Endothelial cell of umbilical vein (primary cell): ENCODE measurements at regions not wholly inside any gene's neighbourhood (a gene's known extent, or its start where the extent isn't known, plus 50 kb on each side); places are given as distances from the start of the nearest gene placed in this dataset.

ENCODE experiments used
- BruUV-seq: library from RNA; stranded (reverse); fragments of 400-500 nt; replicated peaks from 2 replicates; lab custom pipeline; 2021; lab: Mats Ljungman, UMichigan
- CTCF ChIA-PET: fragments of 300-600, 350-600 bp; sonication (Branson Sonifier 250); formaldehyde crosslinking; loops from one replicate; lab custom pipeline; 2021; ENCODE audit warnings: antibody characterized with exemption, inconsistent platforms; lab: Charles Lee
- POLR2A ChIA-PET: fragments of 300-600, 350-600 bp; sonication (Branson Sonifier 250); formaldehyde crosslinking; loops from one replicate; lab custom pipeline; 2021; ENCODE audit warnings: antibody characterized with exemption, inconsistent platforms; lab: Charles Lee
- DNase-seq: peaks from one replicate; pipeline ENCODE4 v3.0.0-alpha.2; 2011; ENCODE audit warnings: low read depth, low spot score
- FAIRE-seq: peaks from 2 replicates; lab custom pipeline; 2011; peaks lifted over from hg19 to GRCh38; lab: Jason Lieb, UNC
- H2AFZ ChIP-seq: 2 replicates; pipeline ENCODE4 v1.6.0; 2012; ENCODE audit warnings: low read depth, low read length, control low read depth, inconsistent platforms
- H3K27ac ChIP-seq: 2 replicates; pipeline ENCODE4 v1.5.1; 2011; ENCODE audit warnings: low read depth, mild to moderate bottlenecking, control low read depth, low read length, moderate library complexity; ENCODE audit not compliant: insufficient read depth
- H3K27me3 ChIP-seq, 2 experiments: 2 replicates each; pipeline versions ENCODE4 v1.6.0 to v1.6.1; 2011; ENCODE audit warnings: low read length in 2 of 2, mixed read lengths in 1 of 2; ENCODE audit not compliant: control insufficient read depth in 2 of 2, insufficient read depth in 2 of 2
- H3K36me3 ChIP-seq, 2 experiments: 2 replicates in 1 of 2; 3 replicates in 1 of 2; pipeline ENCODE4 v1.5.1; 2011; ENCODE audit warnings: low read length in 2 of 2, mild to moderate bottlenecking in 1 of 2, moderate library complexity in 1 of 2; ENCODE audit not compliant: control insufficient read depth in 2 of 2, insufficient read depth in 2 of 2; ENCODE audit errors: extremely low read depth in 1 of 2
- H3K4me1 ChIP-seq: 3 replicates; pipeline ENCODE4 v1.5.1; 2011; ENCODE audit warnings: mild to moderate bottlenecking, low read length; ENCODE audit not compliant: control insufficient read depth, insufficient read depth; ENCODE audit errors: extremely low read depth
- H3K4me2 ChIP-seq: 2 replicates; pipeline ENCODE4 v1.6.1; 2011; ENCODE audit warnings: low read length, control low read depth, mixed read lengths; ENCODE audit not compliant: insufficient read depth
- H3K4me3 ChIP-seq, 3 experiments: fragments of 200-600 bp in 1 of 3; sonication (generic), shearing (Covaris generic) in 1 of 3; replicated peaks in 1 of 3; 2 replicates each; pipeline ENCODE4 v1.5.1; 2011 to 2016; ENCODE audit warnings: control low read depth in 3 of 3, low read length in 3 of 3, mild to moderate bottlenecking in 2 of 3, inconsistent platforms in 1 of 3, low read depth in 1 of 3, moderate library complexity in 1 of 3; ENCODE audit not compliant: insufficient read depth in 1 of 3
- H3K79me2 ChIP-seq: 2 replicates; pipeline ENCODE4 v1.6.0; 2012; ENCODE audit warnings: low read length, inconsistent platforms; ENCODE audit not compliant: control insufficient read depth, insufficient read depth
- H3K9ac ChIP-seq: replicated peaks from 2 replicates; pipeline ENCODE3; 2011; ENCODE audit warnings: low read length, control low read depth; ENCODE audit not compliant: insufficient read depth; ENCODE audit errors: extremely low read depth
- H3K9me1 ChIP-seq: replicated peaks from 3 replicates; pipeline ENCODE4 v1.6.0; 2011; ENCODE audit warnings: mild to moderate bottlenecking, low read length; ENCODE audit not compliant: control insufficient read depth, insufficient read depth; ENCODE audit errors: extremely low read depth
- H3K9me3 ChIP-seq: replicated peaks from 2 replicates; pipeline ENCODE4 v1.5.1; 2012; ENCODE audit warnings: low read length, inconsistent platforms; ENCODE audit not compliant: control insufficient read depth, insufficient read depth
- H4K20me1 ChIP-seq: replicated peaks from 2 replicates; pipeline ENCODE3; 2011; ENCODE audit warnings: mild to moderate bottlenecking, low read length; ENCODE audit not compliant: control insufficient read depth, insufficient read depth; ENCODE audit errors: extremely low read depth
- EZH2 ChIP-seq: IDR thresholded peaks from 2 replicates; pipeline ENCODE4 v1.6.1; 2012; ENCODE audit warnings: borderline replicate concordance, low read depth, mild to moderate bottlenecking, moderate library complexity, low read length, inconsistent platforms; ENCODE audit not compliant: severe bottlenecking
- FOS ChIP-seq: IDR thresholded peaks from 2 replicates; pipeline ENCODE4 v1.6.1; 2011; ENCODE audit warnings: mild to moderate bottlenecking, low read length, moderate library complexity, borderline replicate concordance; ENCODE audit not compliant: insufficient read depth
- GATA2 ChIP-seq: IDR thresholded peaks from 2 replicates; pipeline ENCODE4 v1.7.0; 2011; ENCODE audit warnings: low read depth, mild to moderate bottlenecking, moderate library complexity, mixed read lengths, low read length; ENCODE audit not compliant: insufficient read length, insufficient read depth
- JUN ChIP-seq: IDR thresholded peaks from 2 replicates; pipeline ENCODE4 v1.6.1; 2011; ENCODE audit warnings: borderline replicate concordance, low read depth; ENCODE audit not compliant: insufficient read length, insufficient read depth
- MYC ChIP-seq: IDR thresholded peaks from one replicate; pipeline ENCODE4 v1.6.1; 2011; ENCODE audit warnings: mild to moderate bottlenecking, low read depth, low read length
- POLR2A ChIP-seq: IDR thresholded peaks from 2 replicates; pipeline ENCODE4 v1.6.1; 2012; ENCODE audit warnings: low read depth, mild to moderate bottlenecking, control low read depth, low read length
- POLR2AphosphoS5 ChIP-seq: IDR thresholded peaks from 2 replicates; pipeline ENCODE4 v1.6.1; 2012; ENCODE audit warnings: low read depth, mild to moderate bottlenecking, control low read depth, low read length, moderate library complexity; ENCODE audit not compliant: insufficient read depth
- dilution Hi-C: fragments of 300-500 bp; cut with MboI; formaldehyde crosslinking; loops from one replicate; pipeline ENCODE4 v1.15.0; 2019; ENCODE audit warnings: low sequenced_read_pairs; ENCODE audit not compliant: extremely low pct_ligation_motif_present
- intact Hi-C: fragments of 100-400 bp; cut with micrococcal nuclease; formaldehyde crosslinking; loops from one replicate; pipeline ENCODE4 v1.10.0; 2022
- TF ChIP-seq, protein P1 (sequence below): IDR thresholded peaks from 2 replicates; pipeline ENCODE4 v1.6.1; 2011; ENCODE audit not compliant: insufficient read depth, insufficient read length
- TF ChIP-seq, protein P2 (sequence below), 2 donors: IDR thresholded peaks; 1 replicate in 1 of 2; 2 replicates in 1 of 2; pipeline ENCODE4 v1.5.1; 2011; ENCODE audit warnings: low read length in 2 of 2, mild to moderate bottlenecking in 2 of 2, moderate library complexity in 2 of 2, control low read depth in 1 of 2, inconsistent platforms in 1 of 2, low read depth in 1 of 2; ENCODE audit not compliant: insufficient read depth in 1 of 2; ENCODE audit errors: extremely low read depth in 1 of 2

DNA sequence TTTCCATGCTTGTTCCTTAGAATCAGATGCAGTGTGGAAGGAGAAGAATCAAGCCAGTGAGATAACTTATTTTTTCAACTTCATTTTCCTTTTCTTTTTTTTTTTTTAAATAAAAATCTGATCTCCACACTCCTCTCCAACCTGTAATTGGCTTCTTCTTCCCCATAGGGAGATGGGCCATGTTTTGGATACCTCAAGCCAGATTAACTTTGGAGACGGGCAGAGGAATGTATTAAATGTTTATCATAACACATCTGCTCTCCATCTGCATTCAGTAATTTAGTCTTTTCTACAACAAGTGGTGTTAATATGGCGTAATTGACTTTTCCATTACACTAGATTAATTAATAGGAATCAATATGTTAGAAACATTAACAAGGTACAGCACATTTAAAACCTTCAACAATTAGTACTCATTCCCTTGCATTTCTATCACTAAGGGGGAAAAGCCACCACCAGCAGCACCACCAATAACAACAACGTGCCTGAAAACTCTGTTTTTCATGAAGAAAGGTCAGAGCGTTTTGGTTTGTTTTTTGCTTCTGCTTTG lies 244.1 kb downstream of the MYCN start:
- Histone ChIP-seq H3K4me1 (no peaks in the 10 kb centered on the region), H3K27me3 (no peaks in the 10 kb centered on the region), H3K4me3 (no peak overlapping the region), H3K9ac (no peak overlapping the region), H2AFZ (no peak overlapping the region), H3K9me1 (no peaks in the 10 kb centered on the region), H4K20me1 (no peaks in the 10 kb centered on the region), H3K4me2 (no peak overlapping the region), H3K9me3 (no peaks in the 10 kb centered on the region), H3K36me3 (no peaks in the 10 kb centered on the region), H3K79me2 (no peaks in the 10 kb centered on the region), H3K27ac (no peak overlapping the region)
- ChIA-PET POLR2A (no interaction called here), CTCF (no interaction called here)
- TF ChIP-seq JUN, result no peak
- no peak for TF ChIP-seq MYC
- no peak for TF ChIP-seq FOS
- TF ChIP-seq POLR2AphosphoS5, result no peak
- TF ChIP-seq, protein P1, sequence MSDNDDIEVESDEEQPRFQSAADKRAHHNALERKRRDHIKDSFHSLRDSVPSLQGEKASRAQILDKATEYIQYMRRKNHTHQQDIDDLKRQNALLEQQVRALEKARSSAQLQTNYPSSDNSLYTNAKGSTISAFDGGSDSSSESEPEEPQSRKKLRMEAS, result no peak
- no peak for TF ChIP-seq POLR2A
- no peak for TF ChIP-seq EZH2
- no peak for TF ChIP-seq GATA2
- TF ChIP-seq, protein P2, sequence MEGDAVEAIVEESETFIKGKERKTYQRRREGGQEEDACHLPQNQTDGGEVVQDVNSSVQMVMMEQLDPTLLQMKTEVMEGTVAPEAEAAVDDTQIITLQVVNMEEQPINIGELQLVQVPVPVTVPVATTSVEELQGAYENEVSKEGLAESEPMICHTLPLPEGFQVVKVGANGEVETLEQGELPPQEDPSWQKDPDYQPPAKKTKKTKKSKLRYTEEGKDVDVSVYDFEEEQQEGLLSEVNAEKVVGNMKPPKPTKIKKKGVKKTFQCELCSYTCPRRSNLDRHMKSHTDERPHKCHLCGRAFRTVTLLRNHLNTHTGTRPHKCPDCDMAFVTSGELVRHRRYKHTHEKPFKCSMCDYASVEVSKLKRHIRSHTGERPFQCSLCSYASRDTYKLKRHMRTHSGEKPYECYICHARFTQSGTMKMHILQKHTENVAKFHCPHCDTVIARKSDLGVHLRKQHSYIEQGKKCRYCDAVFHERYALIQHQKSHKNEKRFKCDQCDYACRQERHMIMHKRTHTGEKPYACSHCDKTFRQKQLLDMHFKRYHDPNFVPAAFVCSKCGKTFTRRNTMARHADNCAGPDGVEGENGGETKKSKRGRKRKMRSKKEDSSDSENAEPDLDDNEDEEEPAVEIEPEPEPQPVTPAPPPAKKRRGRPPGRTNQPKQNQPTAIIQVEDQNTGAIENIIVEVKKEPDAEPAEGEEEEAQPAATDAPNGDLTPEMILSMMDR (IDR thresholded peaks at IDR 0.05; ENCODE audit: extremely low read depth in 1 of 2, insufficient read depth in 1 of 2, low read depth in 1 of 2, low read length in 2 of 2), result no peak
- DNase-seq (no peak), FAIRE-seq (no peak)
- dilution Hi-C loops (no loop called here), intact Hi-C loops (no loop called here)
- no TSS peak for BruUV-seq
